Sciatic nerve (tissue), 2 donors: ENCODE measurements at regions not wholly inside any gene's neighbourhood (a gene's known extent, or its start where the extent isn't known, plus 50 kb on each side); places are given as distances from the start of the nearest gene placed in this dataset.

Experiments
- ATAC-seq: fragments of 200-7000 bp; cut with Tn5 transposase; one replicate; pipeline ENCODE4 v1.9.1; 2020; ENCODE audit warnings: mild to moderate bottlenecking, moderate library complexity
- DNase-seq: peaks from one replicate; pipeline ENCODE4 v3.0.0-alpha.2; 2020; ENCODE audit warnings: low spot score
- intact Hi-C: fragments of 100-400 bp; cut with DNase I; formaldehyde crosslinking; loops from one replicate; pipeline ENCODE4 v1.14.2; 2022
- donor health status: DM: no; HTN: no; CAD: no.
- donor health status: DM: no; HTN: no; CAD: no.

GRCh38 chr13:59450229-59450628, 713.5 kb downstream of the DIAPH3 start:
- ATAC-seq = no peak
- intact Hi-C loops = no loop called here
- no peak for DNase-seq

GRCh38 chr13:59451236-59451635, 712.5 kb downstream of the DIAPH3 start:
- no peak for DNase-seq
- intact Hi-C loops = no loop called here
- no peak for ATAC-seq

- DNase-seq = no peak
- intact Hi-C loops = no loop called here
- ATAC-seq = peak; percentile 48
Observed at GRCh38 chr13:59452189-59452890, 711.4 kb downstream of the DIAPH3 start.

- ATAC-seq (peak; percentile 82), DNase-seq (no peak)
- intact Hi-C loops = no loop called here
Observed at GRCh38 chr13:59458908-59459579, 704.7 kb downstream of the DIAPH3 start.

GRCh38 chr13:59459972-59460371, 703.8 kb downstream of the DIAPH3 start:
- DNase-seq (no peak), ATAC-seq (no peak)
- intact Hi-C loops = no loop called here

GRCh38 chr13:59461411-59461810, 702.3 kb downstream of the DIAPH3 start:
- no peak for DNase-seq
- no peak for ATAC-seq
- intact Hi-C loops = no loop called here

GRCh38 chr13:59463023-59463422, 700.7 kb downstream of the DIAPH3 start:
- ATAC-seq (no peak), DNase-seq (no peak)

GRCh38 chr13:59464926-59465325, 698.8 kb downstream of the DIAPH3 start:
- DNase-seq (no peak), ATAC-seq (no peak)
- intact Hi-C loops = no loop called here

More at GRCh38 chr13:59463023-59463422, 700.7 kb downstream of the DIAPH3 start:
- intact Hi-C loops = no loop called here

- no peak for ATAC-seq
Observed at GRCh38 chr13:59468396-59468795, 695.3 kb downstream of the DIAPH3 start.

GRCh38 chr13:59471106-59471505, 692.6 kb downstream of the DIAPH3 start:
- intact Hi-C loops = no loop called here
- ATAC-seq (no peak), DNase-seq (no peak)

More at GRCh38 chr13:59468396-59468795, 695.3 kb downstream of the DIAPH3 start:
- no peak for DNase-seq
- intact Hi-C loops = no loop called here

GRCh38 chr13:59472134-59472533, 691.6 kb downstream of the DIAPH3 start:
- ATAC-seq (no peak), DNase-seq (no peak)
- intact Hi-C loops = no loop called here

- intact Hi-C loops = no loop called here
- ATAC-seq = no peak
- DNase-seq = no peak
Observed at GRCh38 chr13:59474696-59475095, 689.0 kb downstream of the DIAPH3 start.

- no peak for DNase-seq
- no peak for ATAC-seq
- intact Hi-C loops = no loop called here
Observed at GRCh38 chr13:59475911-59476310, 687.8 kb downstream of the DIAPH3 start.

GRCh38 chr13:59476366-59476765, 687.4 kb downstream of the DIAPH3 start:
- DNase-seq = no peak
- no peak for ATAC-seq
- intact Hi-C loops = no loop called here

- DNase-seq (no peak), ATAC-seq (no peak)
- intact Hi-C loops = no loop called here
Observed at GRCh38 chr13:59477011-59477410, 686.7 kb downstream of the DIAPH3 start.

GRCh38 chr13:59478908-59479307, 684.8 kb downstream of the DIAPH3 start:
- no peak for DNase-seq
- intact Hi-C loops = no loop called here
- ATAC-seq = no peak

GRCh38 chr13:59479629-59480028, 684.1 kb downstream of the DIAPH3 start:
- ATAC-seq = no peak
- DNase-seq = no peak
- intact Hi-C loops = no loop called here

GRCh38 chr13:59480396-59481259, 683.1 kb downstream of the DIAPH3 start:
- no peak for DNase-seq
- ATAC-seq = no peak
- intact Hi-C loops = no loop called here

GRCh38 chr13:59483501-59484145, 680.1 kb downstream of the DIAPH3 start:
- peak; percentile 64 for ATAC-seq

More at GRCh38 chr13:59483501-59484145, 680.1 kb downstream of the DIAPH3 start:
- intact Hi-C loops = no loop called here
- DNase-seq = no peak
